HG03196 (cell line): ENCODE measurements at regions not wholly inside any gene's neighbourhood (a gene's known extent, or its start where the extent isn't known, plus 50 kb on each side); places are given as distances from the start of the nearest gene placed in this dataset.

Source experiments
- ATAC-seq: cut with Tn5 transposase; IDR thresholded peaks from one replicate; pipeline ENCODE4 v1.9.1; 2021; ENCODE audit not compliant: unreplicated experiment

DNA sequence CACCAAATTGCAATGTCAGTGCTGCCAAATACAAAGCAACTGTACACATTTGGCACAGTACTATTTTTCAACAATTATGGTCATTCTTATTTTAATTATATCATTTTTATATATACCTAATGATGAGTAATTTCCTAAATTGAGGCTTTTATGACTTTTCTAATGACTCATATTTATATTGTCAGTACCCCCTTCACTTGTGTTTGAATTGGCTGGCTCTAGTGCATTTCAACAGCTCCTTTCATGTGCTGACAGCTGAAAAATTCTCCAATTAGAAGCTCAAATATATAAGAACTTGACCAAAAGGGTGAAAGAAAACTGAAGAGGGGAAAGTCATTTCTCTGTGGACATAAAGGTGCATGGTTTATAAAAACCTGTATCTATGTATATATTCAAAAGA lies 263.3 kb downstream of the SLITRK1 start:
- no peak for ATAC-seq

- no peak for ATAC-seq
These were observed 268.8 kb downstream of the SLITRK1 start for GRCh38 chr13:83613524-83613923.

DNA sequence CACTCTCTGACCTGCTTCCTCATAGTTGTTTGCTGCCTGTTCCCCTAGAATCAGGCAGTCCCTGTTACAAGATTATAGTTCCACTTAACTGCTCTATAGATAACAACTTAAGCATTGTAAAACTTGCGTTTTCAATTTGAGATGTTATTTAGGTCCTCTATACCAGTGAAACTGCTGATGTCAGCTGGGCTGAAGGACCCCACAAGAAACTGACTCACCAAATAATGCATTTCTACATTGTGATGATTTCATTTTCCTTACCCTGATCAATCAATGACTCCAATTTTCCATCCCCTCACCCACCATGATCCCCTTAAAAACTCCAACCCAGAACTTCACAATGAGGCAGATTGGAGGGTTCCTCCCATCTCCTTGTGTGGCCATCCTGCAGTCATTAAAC lies 280.7 kb downstream of the SLITRK1 start:
- no peak for ATAC-seq

- no peak for ATAC-seq
These were observed 290.2 kb downstream of the SLITRK1 start for GRCh38 chr13:83592095-83592494.

DNA sequence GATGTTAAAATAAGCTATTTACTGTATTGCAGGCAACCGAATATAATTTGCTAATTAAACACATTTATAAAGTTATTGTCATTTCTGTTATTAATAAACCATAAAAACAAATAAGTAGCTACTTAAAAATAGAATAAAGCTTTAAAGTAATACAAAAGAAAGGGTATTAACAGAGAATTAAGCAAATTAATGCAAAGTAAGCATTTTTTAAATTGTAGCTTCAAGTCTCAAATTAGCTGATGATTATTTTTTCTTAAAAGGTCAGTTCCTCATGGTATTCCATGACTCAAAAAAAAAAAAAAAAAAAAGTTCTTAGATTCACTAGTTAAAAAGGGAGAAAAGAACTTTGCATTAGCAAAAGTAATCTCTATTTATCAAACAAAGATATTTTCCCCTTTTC lies 292.5 kb downstream of the SLITRK1 start:
- ATAC-seq: no peak

GRCh38 chr13:83577183-83577582 lies 305.1 kb downstream of the SLITRK1 start:
- no peak for ATAC-seq

GRCh38 chr13:83568019-83568418 lies 314.3 kb downstream of the SLITRK1 start:
- ATAC-seq: no peak

GRCh38 chr13:83563499-83563898 lies 318.8 kb downstream of the SLITRK1 start:
- no peak for ATAC-seq

- ATAC-seq: no peak
These were observed 324.4 kb downstream of the SLITRK1 start for GRCh38 chr13:83557845-83558244.

GRCh38 chr13:83549671-83550070 lies 332.6 kb downstream of the SLITRK1 start:
- no peak for ATAC-seq

GRCh38 chr13:83547043-83547442 lies 335.2 kb downstream of the SLITRK1 start:
- no peak for ATAC-seq

- no peak for ATAC-seq
These were observed 335.8 kb downstream of the SLITRK1 start for GRCh38 chr13:83546476-83546875.

DNA sequence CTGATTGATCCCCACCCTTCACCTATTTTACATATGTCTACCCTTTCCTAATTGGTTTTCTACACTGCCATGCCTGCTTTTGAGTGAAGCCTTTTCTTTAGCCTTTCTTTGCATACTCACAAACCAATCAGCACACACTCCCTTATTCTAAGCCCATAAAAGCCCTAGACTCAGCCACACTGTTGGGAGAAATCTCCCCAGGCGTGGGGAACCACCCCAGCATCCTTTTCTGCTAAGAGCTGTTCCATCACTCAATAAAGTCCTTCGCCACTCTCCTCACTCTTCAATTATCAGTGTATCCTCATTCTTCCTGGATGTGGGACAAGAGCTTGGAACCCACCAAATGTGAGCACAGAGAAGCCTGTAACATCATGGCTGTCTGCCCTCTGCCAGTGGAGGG lies 343.6 kb downstream of the SLITRK1 start:
- ATAC-seq: no peak

DNA sequence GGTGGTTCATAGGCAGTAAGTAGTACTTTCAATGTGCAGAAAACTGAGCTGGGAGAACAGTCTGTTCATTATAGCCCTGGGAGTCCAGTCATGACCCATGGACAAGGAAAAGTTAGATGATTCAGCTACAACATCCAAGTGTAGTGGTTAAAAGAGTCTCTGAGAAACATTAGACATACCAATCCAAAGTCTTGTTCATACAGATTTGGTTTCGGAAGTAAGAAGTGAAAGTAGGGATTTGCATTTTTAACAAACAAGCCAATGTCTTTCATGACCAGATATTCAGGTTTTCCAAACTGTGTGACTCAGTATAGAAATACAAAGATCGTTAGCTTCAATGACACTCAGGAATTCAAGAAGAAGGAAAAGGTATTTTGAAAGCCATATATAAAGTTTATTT lies 345.3 kb downstream of the SLITRK1 start:
- no peak for ATAC-seq

DNA sequence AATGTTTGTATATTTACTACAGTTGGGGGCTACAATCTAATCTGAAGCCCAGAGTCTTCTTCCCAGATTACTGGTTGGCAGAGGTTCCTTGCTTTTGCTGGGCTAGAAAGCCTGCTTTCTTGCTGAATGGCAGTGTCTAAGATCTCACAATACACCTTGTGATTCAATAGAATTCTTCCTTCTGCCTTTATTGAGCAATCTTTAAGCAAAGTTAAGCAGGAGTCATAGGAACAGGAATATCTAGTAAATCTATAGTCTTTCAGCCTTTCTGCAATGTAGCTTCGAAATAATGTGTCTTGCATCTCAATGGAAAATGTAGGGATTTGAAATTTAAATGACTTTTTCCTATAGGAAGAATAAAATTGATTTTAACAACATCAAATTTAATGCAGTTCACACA lies 346.1 kb downstream of the SLITRK1 start:
- no peak for ATAC-seq

GRCh38 chr13:83532809-83533208 lies 349.5 kb downstream of the SLITRK1 start:
- no peak for ATAC-seq

DNA sequence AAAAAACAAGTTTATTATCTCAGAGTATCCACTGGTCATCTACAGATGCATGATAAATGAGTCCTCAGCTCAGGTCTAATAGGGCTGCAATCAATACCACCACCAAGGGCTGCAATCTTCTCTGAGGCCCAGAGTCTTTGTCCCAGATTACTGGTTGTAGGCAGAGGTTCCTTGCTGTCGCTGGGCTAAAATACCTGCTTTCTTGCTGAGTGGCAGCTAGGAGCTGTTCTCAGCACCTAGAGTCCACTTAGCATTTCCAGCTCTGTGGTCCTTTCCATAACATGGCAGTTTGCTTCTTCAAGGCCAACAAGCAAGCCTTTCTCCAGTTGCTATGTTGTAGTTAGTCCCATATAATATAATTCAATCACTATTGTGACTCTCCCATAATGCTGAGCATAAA lies 351.3 kb downstream of the SLITRK1 start:
- ATAC-seq: no peak

DNA sequence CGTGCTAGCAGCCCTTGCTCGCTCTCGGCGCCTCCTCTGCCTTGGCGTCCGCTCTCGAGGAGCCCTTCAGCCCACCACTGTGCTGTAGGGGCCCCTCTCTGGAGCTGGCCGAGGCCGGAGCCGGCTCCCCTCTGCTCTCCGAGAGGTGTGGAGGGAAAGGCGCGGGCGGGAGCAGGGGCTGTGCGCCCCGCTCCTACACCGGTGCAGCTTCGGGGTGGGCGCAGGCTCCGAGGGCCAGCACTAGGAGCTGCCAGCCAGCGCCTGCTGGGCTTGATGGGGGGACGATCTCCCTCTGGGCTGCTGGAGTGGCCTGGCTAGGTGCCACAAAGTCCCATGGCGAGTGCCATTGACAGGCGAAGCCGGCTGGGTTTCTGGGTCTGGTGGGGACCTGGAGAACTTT lies 365.5 kb downstream of the SLITRK1 start:
- ATAC-seq: no peak

GRCh38 chr13:83515268-83516015 lies 366.8 kb downstream of the SLITRK1 start:
- no peak for ATAC-seq

GRCh38 chr13:83508771-83509301 lies 373.4 kb downstream of the SLITRK1 start:
- ATAC-seq: no peak

- ATAC-seq: no peak
These were observed 378.9 kb downstream of the SLITRK1 start for GRCh38 chr13:83503424-83503823.

DNA sequence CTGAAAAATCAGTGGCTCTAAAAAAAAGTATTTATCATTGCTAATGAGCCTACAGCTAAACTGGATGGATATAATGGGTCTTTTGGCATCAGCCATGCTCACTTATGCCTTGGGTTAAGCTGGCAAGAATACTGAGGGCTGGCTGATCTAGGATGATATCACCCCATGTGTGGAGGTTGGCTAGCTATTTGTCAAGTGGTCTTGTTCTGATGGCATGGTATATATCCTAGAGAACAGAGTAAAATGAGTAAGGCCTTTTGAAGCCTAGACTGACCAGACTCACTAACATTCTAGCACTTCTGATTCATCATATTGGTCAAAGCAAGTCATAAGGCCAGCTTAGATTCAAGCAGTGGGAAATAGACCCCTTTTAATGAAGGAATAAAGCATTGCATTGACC lies 383.0 kb downstream of the SLITRK1 start:
- ATAC-seq: no peak
